GM18505 (cell line): ENCODE measurements at regions not wholly inside any gene's neighbourhood (a gene's known extent, or its start where the extent isn't known, plus 50 kb on each side); places are given as distances from the start of the nearest gene placed in this dataset.
"Not testable (repeated sequence)": the region's sequence is repeated elsewhere in the genome, so short reads cannot be mapped to it uniquely, and the experiment has no call there.

Experiments
- ATAC-seq: cut with Tn5 transposase; IDR thresholded peaks from one replicate; pipeline ENCODE4 v1.9.1; 2021; ENCODE audit not compliant: unreplicated experiment
- POLR2A ChIP-seq: IDR thresholded peaks from 4 replicates; pipeline ENCODE4 v1.6.1; 2011; ENCODE audit warnings: borderline replicate concordance; ENCODE audit not compliant: insufficient read depth, insufficient read length; ENCODE audit errors: extremely low read depth

- no peak for TF ChIP-seq POLR2A
- no peak for ATAC-seq
These were observed 122.0 kb upstream of the SOX14 start for GRCh38 chr3:137641879-137642704.

GRCh38 chr3:137642831-137643230 is 121.3 kb upstream of the SOX14 start:
- no peak for ATAC-seq
- TF ChIP-seq POLR2A: no peak

GRCh38 chr3:137647179-137647578 is 116.9 kb upstream of the SOX14 start:
- TF ChIP-seq POLR2A: no peak
- ATAC-seq: no peak

- TF ChIP-seq POLR2A: no peak
- no peak for ATAC-seq
These were observed 94.5 kb upstream of the SOX14 start for GRCh38 chr3:137669519-137670060.

GRCh38 chr3:137687181-137687879 is 76.8 kb upstream of the SOX14 start:
- TF ChIP-seq POLR2A: no peak
- no peak for ATAC-seq

- TF ChIP-seq POLR2A: no peak
- no peak for ATAC-seq
These were observed 71.2 kb upstream of the SOX14 start for GRCh38 chr3:137692803-137693431.

- no peak for ATAC-seq
These were observed 70.3 kb upstream of the SOX14 start for GRCh38 chr3:137693791-137694190.

GRCh38 chr3:137694836-137695235 is 69.3 kb upstream of the SOX14 start:
- no peak for TF ChIP-seq POLR2A
- no peak for ATAC-seq

More at GRCh38 chr3:137693791-137694190, 70.3 kb upstream of the SOX14 start:
- TF ChIP-seq POLR2A: no peak

GRCh38 chr3:137695351-137695750 is 68.8 kb upstream of the SOX14 start:
- no peak for TF ChIP-seq POLR2A
- ATAC-seq: no peak

- TF ChIP-seq POLR2A: no peak
- ATAC-seq: no peak
These were observed 55.0 kb upstream of the SOX14 start for GRCh38 chr3:137709011-137709601.

- not testable (repeated sequence) for ATAC-seq
These were observed 50.1 kb upstream of the SOX14 start for GRCh38 chr3:137713965-137714364.
